Esophagus (tissue), 2 donors: ENCODE measurements at regions not wholly inside any gene's neighbourhood (a gene's known extent, or its start where the extent isn't known, plus 50 kb on each side); places are given as distances from the start of the nearest gene placed in this dataset.
"Not testable (repeated sequence)": the region's sequence is repeated elsewhere in the genome, so short reads cannot be mapped to it uniquely, and the experiment has no call there.

Experiments used
- H3K27ac ChIP-seq, 2 donors: one replicate each; pipeline ENCODE4 v1.5.1; 2013; ENCODE audit warnings: low read depth in 2 of 2, mild to moderate bottlenecking in 2 of 2, inconsistent platforms in 1 of 2, low read length in 1 of 2, moderate library complexity in 1 of 2
- H3K27me3 ChIP-seq, 2 donors: one replicate each; pipeline ENCODE4 v1.6.1; 2013; ENCODE audit warnings: low read length in 2 of 2, control low read depth in 1 of 2, mild to moderate bottlenecking in 1 of 2; ENCODE audit not compliant: insufficient read depth in 2 of 2, control insufficient read depth in 1 of 2
- H3K36me3 ChIP-seq, 2 donors: one replicate each; pipeline ENCODE4 v1.6.1; 2013; ENCODE audit warnings: low read length in 1 of 2; ENCODE audit not compliant: control insufficient read depth in 2 of 2, insufficient read depth in 2 of 2
- H3K4me1 ChIP-seq, 2 donors: one replicate each; pipeline ENCODE4 v1.6.1; 2013; ENCODE audit warnings: low read length in 1 of 2; ENCODE audit not compliant: control insufficient read depth in 2 of 2, insufficient read depth in 2 of 2
- H3K4me3 ChIP-seq, 2 donors: one replicate each; pipeline ENCODE4 v1.5.1; 2013; ENCODE audit warnings: low read length in 2 of 2, mild to moderate bottlenecking in 2 of 2, low read depth in 1 of 2, moderate library complexity in 1 of 2
- H3K9me3 ChIP-seq, 2 donors: one replicate each; pipeline ENCODE4 v1.6.1; 2013; ENCODE audit warnings: mild to moderate bottlenecking in 2 of 2, low read depth in 1 of 2, low read length in 1 of 2, moderate library complexity in 1 of 2; ENCODE audit not compliant: control insufficient read depth in 2 of 2, insufficient read depth in 1 of 2
- WGBS, 2 donors: extraction: QIAGEN DNeasy Blood & Tissue Kit; methylation state at CpG; one replicate each; pipeline ENCODE4 v1.1.7; 2013; 5-methylcytosine and 5-hydroxymethylcytosine counted together
- donor health status: healthy with polysubstance abuse.
- donor health status: Bipolar disorder and iron deficiency.

DNA sequence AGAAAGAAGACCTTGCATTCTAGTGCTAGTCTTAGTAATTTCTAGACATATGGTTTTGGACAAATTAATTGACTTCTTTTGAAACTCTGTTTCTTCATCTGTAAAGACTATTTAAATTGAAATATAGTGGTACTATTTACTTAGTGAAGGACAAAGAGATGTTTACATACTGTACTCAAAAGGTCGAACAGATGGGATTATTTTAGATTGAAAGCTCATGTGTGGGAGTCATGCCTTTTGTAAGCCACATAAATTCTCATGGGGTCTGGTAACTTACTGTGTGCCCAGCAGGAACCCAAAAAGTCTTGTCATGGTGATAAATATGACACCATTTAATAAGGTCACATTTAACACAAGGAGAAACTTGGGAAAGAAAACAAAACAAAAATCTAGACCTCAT lies 368.2 kb upstream of the CITED2 start:
- Histone ChIP-seq H3K4me1 (no peaks in the 10 kb centered on the region), H3K27me3 (no peaks in the 10 kb centered on the region), H3K27ac (no peak overlapping the region), H3K9me3 (no peaks in the 10 kb centered on the region), H3K36me3 (no peaks in the 10 kb centered on the region), H3K4me3 (no peak overlapping the region)
- 22 to 40% methylated on average over 1 of the region's 1 CpG for WGBS, 2 donors

DNA sequence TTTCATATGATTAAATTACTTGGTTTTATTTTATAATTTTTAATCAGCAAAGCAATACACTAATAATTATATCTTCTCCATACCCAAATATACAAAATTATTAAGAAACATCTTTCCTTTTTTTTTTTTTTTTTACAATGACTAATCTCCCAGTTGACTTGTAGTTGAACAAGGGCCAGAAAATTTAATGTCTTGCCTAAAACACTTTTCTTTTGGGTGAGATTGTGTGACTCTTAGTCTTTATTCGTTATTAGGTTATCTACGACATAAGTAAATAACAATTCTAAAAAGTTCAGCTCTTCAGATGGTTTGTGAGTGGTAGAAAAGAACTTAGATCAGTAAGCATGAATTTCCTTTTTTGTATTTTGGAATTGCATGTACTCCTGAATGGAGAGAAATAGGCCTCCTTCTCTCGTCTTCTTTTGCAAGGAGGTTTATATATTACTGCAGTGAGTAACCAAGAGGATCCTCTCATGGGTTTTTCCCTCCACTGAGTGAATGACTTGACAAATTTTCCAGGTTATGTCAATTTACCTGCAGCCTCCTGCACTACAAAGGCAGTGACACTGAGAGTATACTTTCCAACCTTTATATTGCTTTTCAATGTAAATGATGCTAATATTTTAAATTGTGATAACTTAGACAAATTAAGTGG lies 364.5 kb upstream of the CITED2 start:
- Histone ChIP-seq H3K27ac (no peak overlapping the region), H3K4me1 (no peaks in the 10 kb centered on the region), H3K4me3 (no peak overlapping the region), H3K27me3 (no peaks in the 10 kb centered on the region), H3K36me3 (no peaks in the 10 kb centered on the region), H3K9me3 (no peaks in the 10 kb centered on the region)
- WGBS, 2 donors = 80 to 84% methylated on average over 3 of the region's 3 CpGs

DNA sequence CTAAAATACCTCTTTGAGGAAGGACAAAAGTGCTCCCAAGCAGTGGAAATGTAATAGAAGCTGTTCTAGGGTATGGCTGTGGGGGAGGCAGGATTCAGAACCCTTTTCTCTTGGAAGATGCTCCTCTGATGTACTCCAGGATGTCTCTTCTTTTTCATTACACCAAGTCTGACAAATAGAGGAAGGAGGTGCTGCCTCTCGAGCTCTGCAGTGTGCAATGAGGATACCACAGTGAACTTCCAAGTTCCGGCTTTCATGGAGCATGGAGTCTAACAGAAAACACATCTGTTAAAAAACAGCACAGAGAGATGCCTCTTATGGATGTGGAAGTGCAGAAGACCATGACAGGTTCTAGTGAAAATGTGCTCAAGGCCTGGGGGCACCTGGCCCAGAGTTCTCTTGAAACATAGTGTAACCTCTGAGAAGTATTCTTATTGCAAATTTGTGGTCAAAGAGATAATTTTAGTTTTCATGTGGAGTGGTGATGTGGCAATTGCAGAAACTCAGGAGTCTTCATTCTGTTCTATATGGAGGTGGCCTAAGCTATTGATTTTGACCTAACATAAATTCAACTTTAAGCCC lies 362.0 kb upstream of the CITED2 start:
- H3K4me1 ChIP-seq = peaks cover 0 to 2% of the 10 kb centered on the region in 2 donors
- no peaks in the 10 kb centered on the region for H3K36me3 ChIP-seq
- H3K4me3 ChIP-seq = no peak overlapping the region
- no peaks in the 10 kb centered on the region for H3K27me3 ChIP-seq
- 85 to 86% methylated on average over 2 of the region's 2 CpGs for WGBS, 2 donors
- no peaks in the 10 kb centered on the region for H3K9me3 ChIP-seq
- H3K27ac ChIP-seq = no peak overlapping the region

DNA sequence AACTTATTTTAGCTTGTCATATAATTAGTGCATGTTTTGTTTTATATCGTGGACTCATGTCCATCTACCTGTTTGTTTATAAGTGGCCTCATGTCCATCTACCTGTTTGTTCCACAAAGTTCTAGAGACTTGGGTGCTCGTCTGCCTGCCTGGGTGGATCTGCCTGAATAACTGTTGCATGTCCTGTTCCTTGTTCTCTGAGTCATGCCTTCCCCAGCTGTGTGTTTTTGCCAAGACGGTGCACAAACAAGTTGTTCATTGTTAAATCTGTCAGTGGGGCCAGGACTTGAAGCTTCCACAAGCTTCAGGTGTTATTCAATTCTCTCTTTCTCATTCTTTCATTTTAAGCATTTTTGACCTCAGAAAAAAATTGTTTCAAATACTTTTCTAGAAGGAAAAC lies 358.0 kb upstream of the CITED2 start:
- no peaks in the 10 kb centered on the region for H3K36me3 ChIP-seq
- H3K9me3 ChIP-seq = no peaks in the 10 kb centered on the region
- H3K27me3 ChIP-seq = no peaks in the 10 kb centered on the region
- no peak overlapping the region for H3K27ac ChIP-seq
- H3K4me1 ChIP-seq = peaks cover 0 to 2% of the 10 kb centered on the region in 2 donors
- H3K4me3 ChIP-seq = no peak overlapping the region
- 35 to 56% methylated on average over 3 of the region's 3 CpGs for WGBS, 2 donors

DNA sequence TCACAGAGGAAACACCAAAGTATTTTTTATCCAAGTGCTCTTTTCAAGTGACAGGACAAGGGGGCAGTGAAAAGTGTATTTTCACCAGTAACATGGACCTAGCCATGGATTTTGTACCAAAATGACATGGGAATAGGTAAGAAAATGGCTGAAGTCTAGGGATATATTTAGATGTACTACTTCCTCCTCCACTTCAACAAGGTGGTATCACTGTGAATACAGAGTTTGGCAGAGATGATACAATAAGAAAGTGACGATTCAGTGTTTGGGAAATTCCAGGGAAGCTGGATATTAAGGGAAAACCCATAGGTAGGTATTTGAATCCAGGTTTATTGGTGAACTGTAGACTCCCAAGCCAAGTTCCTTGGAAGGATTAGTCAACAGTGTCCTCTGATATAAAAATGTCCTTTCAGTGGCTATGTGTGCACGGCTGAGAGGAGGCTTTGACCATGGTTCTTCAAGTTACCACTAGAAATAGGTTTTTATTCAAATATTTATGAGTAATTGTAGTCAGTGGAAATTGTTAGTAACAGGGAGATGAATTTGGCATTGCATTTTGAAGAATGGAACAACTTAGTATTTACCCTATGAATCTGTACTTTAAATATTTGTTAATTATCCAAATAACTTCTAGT lies 356.0 kb upstream of the CITED2 start:
- Histone ChIP-seq H3K9me3 (no peaks in the 10 kb centered on the region), H3K4me3 (no peak overlapping the region), H3K36me3 (no peaks in the 10 kb centered on the region), H3K27ac (no peak overlapping the region), H3K27me3 (no peaks in the 10 kb centered on the region), H3K4me1 (peaks cover 0 to 2% of the 10 kb centered on the region in 2 donors)
- WGBS, 2 donors = 50 to 63% methylated on average over 2 of the region's 2 CpGs

DNA sequence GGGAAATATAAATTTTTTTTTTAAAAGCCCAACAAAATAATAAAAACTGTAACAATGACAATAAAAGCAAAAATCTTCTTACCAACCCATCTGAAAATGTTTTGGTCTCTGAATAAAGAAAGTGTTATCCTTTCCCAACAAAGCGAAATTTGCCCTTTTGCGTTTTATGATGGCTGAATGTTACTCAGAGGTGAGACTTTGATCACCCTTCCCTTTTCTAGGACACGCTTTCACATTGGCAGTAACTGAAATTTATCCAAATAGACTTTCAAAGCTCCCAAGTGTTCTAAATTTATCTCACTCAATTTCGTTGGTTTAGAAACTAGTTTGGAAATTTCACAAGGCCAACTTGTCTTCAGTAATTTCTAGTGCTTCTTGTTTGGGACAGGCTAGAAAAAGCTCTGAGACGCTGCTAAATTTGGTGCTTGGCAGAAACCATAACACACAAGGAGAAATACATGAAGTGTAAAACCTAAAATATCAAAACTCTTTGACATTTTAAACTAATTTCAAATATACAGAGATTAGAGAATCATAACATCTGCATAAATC lies 354.5 kb upstream of the CITED2 start:
- no peak overlapping the region for H3K27ac ChIP-seq
- no peaks in the 10 kb centered on the region for H3K27me3 ChIP-seq
- WGBS, 2 donors = 63 to 65% methylated on average over 5 of the region's 5 CpGs

DNA sequence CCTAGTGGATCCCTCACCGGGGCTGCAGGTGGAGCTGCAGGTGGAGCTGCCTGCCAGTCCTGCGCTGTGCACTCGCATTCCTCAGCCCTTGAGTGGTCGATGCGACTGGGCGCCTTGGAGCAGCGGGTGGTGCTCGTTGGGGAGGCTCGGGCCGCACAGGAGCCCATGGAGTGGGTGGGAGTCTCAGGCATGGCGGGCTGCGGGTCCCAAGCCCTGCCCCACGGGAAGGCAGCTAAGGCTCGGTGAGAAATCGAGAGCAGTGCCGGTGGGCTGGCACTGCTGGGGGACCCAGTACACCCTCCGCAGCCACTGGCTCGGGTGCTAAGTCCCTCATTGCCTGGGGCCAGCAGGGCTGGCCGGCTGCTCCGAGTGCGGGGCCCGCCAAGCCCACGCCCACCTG lies 351.8 kb upstream of the CITED2 start:
- not testable (repeated sequence) for H3K27ac ChIP-seq, H3K36me3 ChIP-seq, H3K4me3 ChIP-seq, H3K27me3 ChIP-seq, H3K9me3 ChIP-seq, H3K4me1 ChIP-seq
- WGBS, 2 donors = 96 to 97% methylated on average over 16 to 23 of the region's 23 CpGs

More for the DNA sequence above, 354.5 kb upstream of the CITED2 start:
- Histone ChIP-seq H3K36me3 (no peaks in the 10 kb centered on the region), H3K4me1 (peaks cover 0 to 2% of the 10 kb centered on the region in 2 donors), H3K4me3 (no peak overlapping the region), H3K9me3 (no peaks in the 10 kb centered on the region)

DNA sequence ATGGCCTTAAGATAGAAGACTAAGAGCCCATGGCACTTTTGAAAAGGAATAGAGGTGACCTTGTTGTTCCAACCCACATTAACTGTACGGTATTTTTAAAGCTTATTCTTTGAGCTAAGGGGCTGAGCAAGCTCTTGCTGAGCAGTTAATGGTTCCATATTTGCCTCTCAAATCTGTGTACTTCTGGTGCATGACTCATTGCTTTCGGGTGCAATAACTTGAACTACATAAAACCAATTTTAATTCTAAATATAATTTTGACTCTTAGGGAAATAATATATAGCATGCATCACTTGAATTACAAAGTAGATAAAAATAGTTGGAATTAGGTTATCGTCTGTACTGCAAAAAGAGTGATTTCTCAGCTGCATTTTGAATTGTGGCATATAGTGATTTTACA lies 348.1 kb upstream of the CITED2 start:
- no peaks in the 10 kb centered on the region for H3K27me3 ChIP-seq
- WGBS, 2 donors = 75 to 86% methylated on average over 3 of the region's 3 CpGs
- H3K4me3 ChIP-seq = no peak overlapping the region
- no peaks in the 10 kb centered on the region for H3K4me1 ChIP-seq
- H3K9me3 ChIP-seq = no peaks in the 10 kb centered on the region
- no peaks in the 10 kb centered on the region for H3K36me3 ChIP-seq
- H3K27ac ChIP-seq = no peak overlapping the region

DNA sequence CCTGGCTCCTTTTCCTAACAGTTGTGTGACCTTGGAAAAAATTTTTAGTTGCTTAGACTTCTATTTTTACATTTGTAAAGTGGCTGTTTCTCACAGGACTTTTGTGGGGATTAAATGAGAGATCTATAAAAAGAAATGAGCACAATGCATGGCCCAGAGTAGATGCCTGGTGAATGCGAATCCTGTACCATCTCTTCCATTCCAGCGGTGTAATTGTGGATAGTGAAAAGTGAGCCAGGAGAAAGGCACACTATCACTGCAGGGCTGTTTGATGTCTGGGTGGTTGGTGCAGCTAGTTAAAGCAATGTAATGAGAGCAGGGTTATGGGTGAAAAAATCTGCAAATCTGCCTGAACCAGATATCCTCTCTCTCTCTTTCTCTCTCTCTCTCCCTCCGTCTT lies 347.5 kb upstream of the CITED2 start:
- Histone ChIP-seq H3K27ac (no peak overlapping the region), H3K36me3 (no peaks in the 10 kb centered on the region), H3K4me1 (no peaks in the 10 kb centered on the region), H3K9me3 (no peaks in the 10 kb centered on the region), H3K27me3 (no peaks in the 10 kb centered on the region), H3K4me3 (no peak overlapping the region)
- 84 to 92% methylated on average over 3 of the region's 3 CpGs for WGBS, 2 donors
